ENCODE measurements at regions not wholly inside any gene's neighbourhood (a gene's known extent, or its start where the extent isn't known, plus 50 kb on each side); places are given as distances from the start of the nearest gene placed in this dataset.
"Not testable (repeated sequence)": the region's sequence is repeated elsewhere in the genome, so short reads cannot be mapped to it uniquely, and the experiment has no call there.

DNA sequence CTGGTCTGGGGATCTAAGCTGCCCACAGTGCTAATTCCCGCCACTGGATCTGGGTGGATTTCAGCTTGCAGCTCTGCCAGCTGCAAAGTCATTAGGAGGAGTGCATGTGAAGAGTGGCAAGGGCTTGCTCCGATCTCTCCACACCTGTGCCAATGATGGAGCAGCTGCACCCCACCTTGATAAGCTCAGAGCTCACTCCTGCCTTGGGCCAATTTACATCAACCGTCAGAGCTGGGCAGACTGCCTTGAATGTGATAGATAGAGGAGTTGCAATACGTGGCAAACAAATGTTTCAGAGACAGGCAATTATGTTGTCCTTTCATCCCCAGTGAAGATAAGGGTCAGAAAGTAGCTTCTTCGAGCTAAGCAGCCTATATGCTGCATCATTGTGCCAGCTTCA lies 379.9 kb downstream of the SH2D4B start:
- intact Hi-C loops (cut with micrococcal nuclease), result loop anchor here (10.0 kb wide), 1 partner anchor 213 kb away; no protein-coding TSS in a partner anchor
- ATAC-seq (no peak), DNase-seq (no peak)

- intact Hi-C loops (cut with micrococcal nuclease), result no loop called here
- DNase-seq, result no peak
- ATAC-seq, result no peak
These were observed 383.3 kb downstream of the SH2D4B start for GRCh38 chr10:80921032-80921431.

- intact Hi-C loops (cut with micrococcal nuclease), result no loop called here
- ATAC-seq, result peak; percentile 37
- DNase-seq, result peak; percentile 30
These were observed 386.6 kb downstream of the SH2D4B start for GRCh38 chr10:80924063-80924952.

DNA sequence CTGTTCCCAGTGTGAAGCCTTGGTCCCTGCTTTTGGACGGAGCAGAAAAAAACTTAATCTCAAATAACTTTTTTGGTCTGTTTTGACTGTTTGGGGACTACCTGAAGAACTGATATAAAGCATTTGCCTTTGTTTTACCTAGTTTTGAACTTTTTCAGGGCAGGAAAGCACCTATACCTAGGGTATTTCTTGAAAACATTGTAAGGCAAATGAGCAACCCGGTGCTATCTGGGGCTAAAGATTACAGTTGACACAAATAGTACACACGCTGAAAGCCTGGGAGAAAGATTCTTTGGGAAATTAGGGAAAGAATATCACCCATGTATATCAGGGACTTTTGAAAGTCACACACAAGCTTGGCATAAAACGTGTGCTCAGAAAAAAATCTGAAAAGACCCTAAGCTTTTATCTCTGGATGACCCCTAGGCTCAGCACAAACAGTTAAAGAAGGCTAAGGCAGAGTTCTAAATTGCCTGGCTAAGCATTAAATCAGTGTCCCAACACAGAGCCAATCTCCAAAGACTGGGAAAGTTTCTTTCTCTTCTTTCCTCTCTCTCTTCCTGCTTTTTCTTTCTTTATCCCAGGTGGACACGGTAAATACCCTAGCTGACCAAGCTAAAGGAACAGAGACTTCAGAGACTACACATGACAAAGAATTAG lies 389.8 kb downstream of the SH2D4B start:
- DNase-seq, result no peak
- no peak for ATAC-seq
- intact Hi-C loops (cut with micrococcal nuclease), result no loop called here

DNA sequence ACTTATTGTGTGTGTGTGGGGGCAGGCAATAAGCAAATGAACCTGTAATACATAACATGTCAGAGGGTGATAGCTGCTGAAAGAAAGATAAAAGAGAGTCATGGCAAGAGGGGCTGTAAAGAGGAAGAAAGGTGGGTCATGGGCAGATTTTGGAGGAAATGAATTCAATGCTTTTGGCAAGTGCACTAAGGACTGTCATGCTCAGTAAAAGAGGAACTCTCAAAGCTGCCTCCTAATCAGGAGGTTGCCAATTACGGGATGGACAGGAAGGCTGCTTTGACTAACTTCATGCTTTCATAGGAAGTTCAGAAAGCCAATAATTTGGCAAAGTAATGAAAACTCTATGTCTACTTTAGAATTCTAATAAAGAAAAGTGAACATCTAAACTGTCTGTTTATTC lies 401.2 kb downstream of the SH2D4B start:
- intact Hi-C loops (cut with micrococcal nuclease), result no loop called here
- no peak for DNase-seq
- ATAC-seq, result no peak

- DNase-seq, result no peak
- intact Hi-C loops (cut with micrococcal nuclease), result no loop called here
- peak; percentile 58 for ATAC-seq
These were observed 407.7 kb downstream of the SH2D4B start for GRCh38 chr10:80945264-80945880.

GRCh38 chr10:80946073-80946472 lies 408.4 kb downstream of the SH2D4B start:
- DNase-seq (no peak), ATAC-seq (no peak)
- intact Hi-C loops (cut with micrococcal nuclease), result no loop called here

DNA sequence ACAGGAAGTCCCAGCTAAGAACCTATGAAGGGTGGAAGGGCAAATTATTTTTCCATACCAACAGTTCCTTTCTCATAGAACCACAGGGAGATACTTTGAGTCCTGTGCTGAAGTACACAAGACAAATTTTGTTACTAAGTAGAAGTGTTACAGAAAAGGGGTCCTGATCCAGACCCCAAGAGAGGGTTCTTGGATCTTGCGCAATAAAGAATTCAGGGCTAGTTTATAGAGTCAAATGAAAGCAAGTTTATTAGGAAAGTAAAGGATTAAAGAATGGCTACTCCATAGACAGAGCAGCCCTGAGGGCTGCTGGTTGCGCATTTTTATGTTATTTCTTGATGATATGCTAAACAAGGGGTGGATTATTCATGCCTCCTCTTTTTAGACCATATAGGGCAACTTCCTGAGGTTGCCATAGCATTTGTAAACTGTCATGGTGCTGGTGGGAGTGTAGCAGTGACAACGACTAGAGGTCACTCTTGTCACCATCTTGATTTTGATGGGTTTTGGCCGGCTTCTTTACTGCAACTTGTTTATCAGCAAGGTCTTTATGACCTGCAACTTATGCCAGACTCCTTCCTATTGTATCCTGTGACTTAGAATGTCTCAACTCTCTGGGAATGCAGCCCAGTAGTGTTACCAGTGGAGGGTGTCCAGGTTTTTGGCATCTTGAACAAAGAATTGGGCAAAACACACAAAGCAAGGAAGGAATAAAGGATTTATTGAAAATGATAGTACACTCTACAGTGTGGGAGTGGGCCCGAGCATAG lies 409.4 kb downstream of the SH2D4B start:
- intact Hi-C loops (cut with micrococcal nuclease), result no loop called here

DNA sequence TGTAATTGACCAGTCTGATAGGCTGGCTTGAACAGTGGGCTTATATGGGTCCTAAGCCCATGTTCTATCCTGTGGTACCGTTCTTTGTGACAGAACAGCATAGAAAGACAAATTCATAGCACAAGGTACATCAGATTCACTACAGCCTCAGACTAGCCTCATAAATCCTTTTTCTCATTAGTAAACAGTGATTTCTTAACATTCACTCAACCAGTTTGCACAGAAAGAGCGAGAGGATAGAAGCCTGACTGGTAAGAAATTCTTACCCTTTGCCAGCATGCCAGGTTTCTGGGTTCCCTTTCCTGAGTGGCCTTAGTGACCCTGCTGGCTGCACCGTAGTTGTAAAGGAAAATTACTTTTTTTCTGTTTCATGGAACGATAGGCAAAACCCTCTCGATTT lies 412.1 kb downstream of the SH2D4B start:
- DNase-seq, result no peak
- ATAC-seq, result no peak
- intact Hi-C loops (cut with micrococcal nuclease), result no loop called here

More for the DNA sequence above, 409.4 kb downstream of the SH2D4B start:
- DNase-seq (no peak), ATAC-seq (no peak)

- DNase-seq (no peak), ATAC-seq (no peak)
- intact Hi-C loops (cut with micrococcal nuclease), result no loop called here
These were observed 414.7 kb downstream of the SH2D4B start for GRCh38 chr10:80952436-80952835.

DNA sequence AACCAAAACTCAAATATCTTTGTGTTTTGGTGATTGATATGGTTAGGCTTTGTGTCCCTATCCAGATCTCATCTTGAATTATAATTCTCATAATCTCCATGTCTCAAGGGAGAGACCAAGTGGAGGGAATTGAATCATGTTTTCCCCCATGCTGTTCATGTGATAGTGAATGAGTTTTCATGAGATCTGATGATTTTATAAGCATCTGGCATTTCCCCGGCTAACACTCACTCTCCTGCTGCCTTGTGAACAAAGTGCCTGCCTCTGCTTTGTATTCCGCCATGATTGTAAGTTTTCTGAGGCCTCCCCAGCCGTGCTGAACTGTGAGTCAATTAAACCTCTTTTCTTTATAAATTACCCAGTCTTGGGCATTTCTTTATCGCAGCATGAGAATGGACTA lies 419.5 kb downstream of the SH2D4B start:
- no peak for DNase-seq
- intact Hi-C loops (cut with micrococcal nuclease), result no loop called here
- ATAC-seq, result no peak

DNA sequence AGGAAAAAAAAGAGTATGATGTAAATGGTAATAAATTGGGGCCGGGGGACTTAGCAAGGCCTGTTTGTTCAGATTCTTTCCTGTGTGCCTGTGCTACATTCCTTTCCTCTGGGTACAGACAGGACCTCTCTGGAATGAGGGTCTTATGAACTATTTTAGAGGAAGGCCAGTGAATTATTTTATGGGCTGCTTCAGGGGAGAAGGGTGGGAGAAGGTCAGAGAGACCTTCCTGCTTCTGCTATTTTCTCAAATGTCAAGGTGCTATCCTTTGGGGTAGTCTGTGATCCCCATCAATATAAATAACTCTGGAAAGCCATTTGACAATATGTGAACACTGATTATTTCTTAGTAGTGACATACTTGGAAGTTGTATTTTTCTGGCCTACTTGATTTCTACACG lies 426.5 kb downstream of the SH2D4B start:
- ATAC-seq (no peak), DNase-seq (no peak)
- intact Hi-C loops (cut with micrococcal nuclease), result no loop called here

GRCh38 chr10:80964955-80965614 lies 427.4 kb downstream of the SH2D4B start:
- no peak for DNase-seq
- intact Hi-C loops (cut with micrococcal nuclease), result no loop called here
- ATAC-seq, result no peak

DNA sequence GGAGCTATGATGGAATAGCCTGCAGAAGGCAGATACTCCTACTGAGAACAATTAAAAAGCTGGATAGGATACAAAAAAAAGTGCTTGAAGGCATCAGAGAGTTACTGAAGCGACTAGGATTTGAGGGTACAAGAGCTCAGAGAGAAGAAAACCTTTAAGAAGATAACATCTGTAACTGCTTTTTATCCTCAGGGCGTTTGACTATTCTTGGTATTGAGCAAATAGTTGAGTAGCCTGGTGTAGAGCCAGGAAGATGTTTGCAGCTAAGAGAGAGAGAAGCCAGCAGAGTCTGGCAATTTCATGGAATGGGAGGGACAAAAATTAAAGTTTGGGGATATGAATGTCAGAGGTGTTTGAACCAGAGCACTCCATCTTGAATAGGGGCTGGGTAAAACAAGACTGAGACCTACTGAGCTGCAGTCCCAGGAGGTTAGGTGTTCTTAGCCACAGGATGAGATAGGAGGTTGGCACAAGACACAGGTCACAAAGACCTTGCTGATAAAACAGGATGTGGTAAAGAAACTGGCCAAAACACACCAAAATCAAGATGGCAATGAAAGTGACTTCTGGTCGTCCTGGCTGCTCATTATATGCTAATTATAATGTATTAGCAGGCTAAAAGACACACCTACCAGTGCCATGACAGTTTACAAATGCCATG lies 428.8 kb downstream of the SH2D4B start:
- intact Hi-C loops (cut with micrococcal nuclease), result no loop called here
- no peak for ATAC-seq
- no peak for DNase-seq

DNA sequence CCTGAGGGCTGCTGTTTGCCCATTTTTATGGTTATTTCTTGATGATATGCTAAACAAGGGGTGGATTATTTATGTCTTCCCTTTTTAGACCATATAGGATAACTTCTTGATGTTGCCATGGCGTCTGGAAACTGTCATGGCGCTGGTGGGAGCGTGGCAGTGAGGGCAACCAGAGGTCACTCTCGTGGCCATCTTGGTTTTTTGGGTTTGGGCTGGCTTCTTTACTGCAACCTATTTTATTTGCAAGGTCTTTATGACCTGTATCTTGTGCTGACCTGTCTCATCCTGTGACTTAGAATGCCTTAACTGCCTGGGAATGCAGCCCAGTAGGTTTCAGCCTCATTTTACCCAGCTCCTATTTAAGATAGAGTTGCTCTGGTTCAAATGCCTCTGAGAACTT lies 429.7 kb downstream of the SH2D4B start:
- intact Hi-C loops (cut with micrococcal nuclease); ATAC-seq; DNase-seq: not testable (repeated sequence)

DNA sequence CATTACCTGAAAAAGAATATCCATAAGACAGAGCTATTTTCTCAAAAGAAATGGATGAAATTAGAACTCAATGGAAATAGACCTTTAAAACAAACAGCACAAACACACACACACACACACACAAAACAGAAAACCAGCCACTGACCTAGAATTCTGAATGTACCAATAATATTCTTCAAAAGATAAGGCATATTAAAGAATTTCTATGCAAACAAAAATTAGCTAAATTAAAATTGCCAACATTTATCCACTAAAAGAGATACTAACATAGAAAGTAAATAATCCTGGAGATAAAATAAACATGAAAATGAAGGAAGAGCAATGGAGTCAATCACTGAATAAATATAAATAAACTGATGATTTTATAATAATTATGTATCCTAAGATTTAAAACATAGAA lies 431.2 kb downstream of the SH2D4B start:
- ATAC-seq, result no peak
- intact Hi-C loops (cut with micrococcal nuclease), result no loop called here
- DNase-seq, result no peak

- intact Hi-C loops (cut with micrococcal nuclease), result no loop called here
- DNase-seq (no peak), ATAC-seq (no peak)
These were observed 433.8 kb downstream of the SH2D4B start for GRCh38 chr10:80971461-80971860.

- ATAC-seq (no peak), DNase-seq (no peak)
- intact Hi-C loops (cut with micrococcal nuclease), result no loop called here
These were observed 439.0 kb downstream of the SH2D4B start for GRCh38 chr10:80976658-80977057.

GRCh38 chr10:80985102-80985501 lies 447.4 kb downstream of the SH2D4B start:
- DNase-seq (no peak), ATAC-seq (no peak)
- intact Hi-C loops (cut with micrococcal nuclease), result no loop called here
